Activated CD4-positive, alpha-beta T cell treated with anti-CD3 and anti-CD28 coated beads, Interleukin-2, amount 50 U/mL, for 24 hours (primary cell): ENCODE measurements at regions not wholly inside any gene's neighbourhood (a gene's known extent, or its start where the extent isn't known, plus 50 kb on each side); places are given as distances from the start of the nearest gene placed in this dataset.
"Not testable (repeated sequence)": the region's sequence is repeated elsewhere in the genome, so short reads cannot be mapped to it uniquely, and the experiment has no call there.

Experiments used
- DNase-seq, 2 donors: peaks; one replicate each; pipeline ENCODE4 v3.0.0-alpha.2; 2020; ENCODE audit warnings: low read depth in 1 of 2, low spot score in 1 of 2

DNA sequence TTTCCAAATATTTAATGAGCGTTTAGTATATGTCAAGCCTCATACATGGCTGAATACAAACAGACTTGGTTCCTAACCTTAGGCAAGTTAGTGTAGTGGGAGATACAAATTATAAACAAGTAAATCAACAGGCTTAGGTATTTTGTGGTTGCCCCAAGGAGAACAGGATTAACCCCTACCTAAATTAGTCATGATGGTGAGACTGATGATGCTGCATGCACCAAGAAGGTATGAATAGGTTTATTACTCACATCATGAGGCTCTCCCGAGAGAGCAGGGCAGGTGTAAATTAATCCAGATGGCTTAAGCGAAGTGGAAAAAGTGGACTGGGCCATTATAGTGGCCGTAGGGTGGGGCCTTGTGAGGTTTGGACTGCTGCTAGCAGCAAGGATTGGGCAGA lies 118.1 kb upstream of the GCFC2 start:
- no peak for DNase-seq

DNA sequence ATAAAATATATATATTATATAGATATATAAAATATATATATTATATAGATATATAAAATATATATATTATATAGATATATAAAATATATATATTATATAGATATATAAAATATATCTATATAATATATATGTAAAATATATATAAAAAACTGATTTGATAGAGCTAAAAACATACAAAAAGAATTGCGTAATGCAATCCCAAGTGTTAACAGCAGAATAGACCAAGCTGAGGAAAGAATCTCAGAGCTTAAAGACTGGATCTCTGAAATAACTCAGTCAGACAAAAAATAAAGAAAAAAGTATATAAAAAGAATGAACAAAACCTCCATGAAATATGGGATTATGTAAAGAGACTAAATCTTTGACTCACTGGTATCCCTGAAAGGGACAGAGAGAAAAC lies 112.8 kb upstream of the GCFC2 start:
- not testable (repeated sequence) for DNase-seq

DNA sequence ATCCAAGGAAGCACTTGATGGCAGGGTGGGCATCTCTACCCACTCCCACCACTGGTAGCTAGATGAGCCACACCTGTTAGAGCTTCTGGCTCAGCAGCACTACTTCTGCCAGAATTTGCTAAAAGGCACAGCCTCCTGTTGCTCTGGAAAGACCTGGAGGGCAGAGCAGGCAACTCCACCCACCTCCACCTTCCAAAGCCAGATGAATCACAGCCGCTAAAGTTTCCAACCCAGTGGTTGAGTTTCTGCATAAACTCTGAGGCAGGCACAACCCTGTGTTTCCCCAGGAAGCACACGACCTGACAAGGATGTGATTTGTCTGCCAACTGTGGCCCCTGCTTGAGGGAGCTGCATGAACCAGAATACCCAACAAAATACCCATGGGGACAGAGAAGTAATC lies 111.6 kb upstream of the GCFC2 start:
- DNase-seq: no peak

DNA sequence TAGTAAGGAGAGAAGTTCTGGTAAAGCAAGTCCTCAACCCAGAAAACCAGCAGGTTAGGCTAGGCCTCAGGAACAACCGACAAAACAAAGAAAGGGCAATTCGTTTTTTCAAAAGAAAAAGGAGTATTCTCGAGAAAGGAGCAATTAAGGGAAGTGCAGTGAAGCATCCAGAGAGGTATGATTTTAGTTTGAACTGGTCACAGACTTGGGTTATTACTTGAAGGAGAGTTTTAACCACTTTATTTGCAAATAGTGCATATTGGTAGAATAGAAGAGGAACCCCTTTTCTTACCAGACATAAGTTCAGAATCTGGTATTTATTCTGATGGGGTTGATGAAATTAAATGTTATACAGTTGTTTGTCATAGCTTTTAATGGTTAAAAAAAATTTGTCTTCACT lies 110.0 kb upstream of the GCFC2 start:
- DNase-seq: no peak

DNA sequence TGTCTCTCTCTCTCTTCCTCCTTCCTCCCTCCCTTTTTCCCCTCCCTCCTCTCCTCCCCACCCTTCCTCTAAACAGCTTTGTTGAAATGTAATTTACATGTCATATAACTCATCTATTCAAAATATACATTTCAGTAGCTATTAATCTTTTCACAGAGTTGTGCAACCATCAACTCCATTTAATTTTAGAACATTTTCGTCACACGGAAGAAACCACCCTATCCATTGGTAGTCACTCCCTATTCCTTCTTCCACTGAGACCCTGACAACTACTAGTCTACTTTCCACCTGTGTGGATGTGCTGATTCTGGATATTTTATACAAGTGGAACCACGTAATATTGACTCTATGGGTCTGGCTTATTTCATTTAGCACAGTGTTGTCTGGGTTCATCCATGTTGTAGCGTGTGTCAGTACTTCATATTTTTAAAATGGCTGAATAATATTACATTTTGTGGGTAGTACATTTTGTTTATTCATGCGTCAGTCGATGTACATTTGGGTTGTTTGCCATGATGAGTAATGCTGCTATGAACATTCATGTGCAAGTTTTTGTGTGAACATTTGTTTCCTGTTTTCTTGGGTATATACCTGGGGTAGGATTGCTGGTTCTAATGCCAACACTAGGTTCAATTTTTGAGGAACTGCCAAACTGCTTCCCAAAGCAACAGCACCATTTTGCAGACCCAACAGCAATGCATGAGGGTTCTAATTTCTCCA lies 100.1 kb upstream of the GCFC2 start:
- no peak for DNase-seq

DNA sequence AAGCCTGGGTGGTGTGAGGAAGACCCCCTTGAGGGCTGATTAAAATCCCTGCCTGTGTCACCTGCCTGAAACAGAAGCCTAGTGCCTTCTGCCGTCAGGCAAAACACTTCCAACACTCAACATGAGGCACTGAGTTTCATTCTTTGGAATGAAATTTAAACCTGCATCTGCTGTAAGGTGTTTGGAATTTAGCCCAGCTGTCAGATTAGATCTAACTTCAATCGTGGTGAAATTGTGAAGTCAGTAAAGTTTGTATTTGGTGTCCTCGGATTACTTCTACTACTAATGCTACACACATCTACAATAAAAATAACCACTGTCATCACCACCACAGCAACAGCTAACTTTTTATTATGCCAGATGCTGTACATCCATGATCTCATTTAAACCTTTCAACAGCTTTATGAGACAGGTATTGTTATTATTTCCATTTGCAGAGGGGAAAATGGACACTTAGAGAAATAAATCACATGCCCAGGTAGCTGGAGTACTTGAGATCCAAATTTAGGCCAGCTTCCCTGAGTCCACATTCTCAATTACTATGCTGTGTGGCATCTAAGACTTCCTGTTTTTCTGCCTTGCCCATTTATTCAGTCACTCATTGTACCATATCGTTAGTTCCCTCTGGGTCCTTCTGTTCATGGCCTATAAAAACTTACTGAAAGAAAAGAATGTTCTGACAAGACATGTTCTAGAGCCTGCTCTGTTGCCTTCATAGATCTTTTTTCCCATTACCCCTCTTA lies 98.2 kb upstream of the GCFC2 start:
- DNase-seq: no peak

DNA sequence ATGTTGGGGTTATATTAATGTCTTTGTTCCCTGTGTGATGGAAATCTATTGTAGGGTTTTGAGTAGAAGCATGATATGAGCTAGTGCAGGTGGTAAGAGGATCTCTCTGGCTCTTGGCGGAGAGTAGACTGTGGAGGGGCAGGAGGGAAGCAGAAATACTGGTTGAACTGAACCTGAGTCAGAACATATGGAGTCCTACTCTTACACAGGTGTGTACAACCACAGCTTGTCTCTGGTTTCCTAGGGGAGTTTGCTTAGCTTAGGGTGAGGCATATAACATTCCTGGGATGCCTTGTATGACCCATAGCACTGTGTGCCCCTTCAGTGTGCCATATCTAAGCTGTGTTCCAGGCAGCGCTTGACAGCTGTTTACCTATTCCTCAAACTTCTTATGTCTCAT lies 97.3 kb upstream of the GCFC2 start:
- DNase-seq: no peak

DNA sequence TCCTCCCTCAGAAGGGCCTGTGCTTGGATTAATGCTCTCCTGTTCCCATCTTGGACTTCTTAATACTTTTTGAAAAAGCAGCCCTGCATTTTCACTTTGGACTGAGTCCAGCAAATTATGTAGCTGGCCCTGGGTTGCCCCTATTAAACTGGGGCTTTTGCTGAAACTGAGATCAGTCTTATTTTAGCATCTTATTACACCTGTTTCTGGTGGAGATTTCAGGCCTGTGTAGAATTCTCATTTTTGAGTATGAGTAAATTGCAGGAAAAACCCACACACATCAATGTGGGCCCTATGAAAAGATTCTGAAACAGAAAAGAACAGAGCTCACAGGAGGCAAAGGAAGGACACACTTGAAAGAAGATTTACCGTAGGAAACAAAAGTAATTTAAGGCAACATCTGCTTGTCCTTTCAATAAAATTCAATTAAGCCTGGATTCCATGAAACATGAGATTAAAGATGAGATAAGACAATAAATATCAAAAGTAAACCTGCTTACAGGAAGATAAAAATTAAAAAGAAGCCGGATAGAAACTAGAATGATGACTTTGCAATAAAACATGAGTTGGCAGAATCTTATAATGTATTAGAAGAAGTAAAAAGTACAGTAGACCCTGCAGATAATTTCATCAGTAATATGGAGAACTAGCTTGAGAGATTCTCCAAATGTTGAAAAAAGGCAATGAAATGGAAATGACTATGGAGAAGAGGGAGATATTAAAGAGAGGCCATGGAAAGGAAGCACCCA lies 90.7 kb upstream of the GCFC2 start:
- DNase-seq: no peak

DNA sequence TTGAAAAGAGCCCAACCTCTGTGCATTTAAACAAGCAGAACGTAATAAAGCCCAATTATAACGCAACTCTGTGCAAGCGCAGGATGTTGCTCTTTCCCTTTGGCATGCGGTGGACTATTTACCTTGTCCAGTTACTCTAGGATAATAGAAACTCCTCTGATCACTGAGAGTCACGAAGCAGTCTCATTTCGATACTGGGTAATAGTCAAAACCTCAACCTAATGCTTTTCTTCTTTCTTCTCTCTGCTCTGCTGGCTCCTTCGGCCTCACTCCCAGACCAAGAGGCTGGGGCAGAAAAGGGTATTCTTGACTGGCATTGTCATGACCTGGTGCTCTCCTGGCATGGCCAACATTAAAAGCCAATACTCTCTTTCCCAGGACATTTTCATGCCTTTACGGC lies 89.7 kb upstream of the GCFC2 start:
- DNase-seq: no peak

DNA sequence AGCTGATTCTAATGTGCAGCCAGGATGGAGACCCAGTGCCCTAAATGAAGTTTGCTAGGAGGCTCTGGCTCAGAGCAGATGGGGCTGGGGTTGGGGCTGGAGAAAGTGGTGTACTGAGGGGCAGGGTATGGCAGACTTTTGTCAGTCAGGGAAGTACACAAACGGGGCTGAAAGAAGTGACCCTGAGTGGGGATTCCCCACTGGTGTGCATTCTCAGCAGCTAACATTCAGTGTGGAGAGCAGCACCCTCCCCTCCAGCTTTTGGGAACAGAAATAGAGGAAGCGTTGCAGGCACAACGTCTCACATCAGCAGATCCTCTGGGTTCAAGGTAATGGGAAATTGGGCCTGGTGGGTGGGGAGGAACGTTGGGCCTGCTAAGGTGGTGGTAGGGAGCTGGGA lies 89.1 kb upstream of the GCFC2 start:
- no peak for DNase-seq

DNA sequence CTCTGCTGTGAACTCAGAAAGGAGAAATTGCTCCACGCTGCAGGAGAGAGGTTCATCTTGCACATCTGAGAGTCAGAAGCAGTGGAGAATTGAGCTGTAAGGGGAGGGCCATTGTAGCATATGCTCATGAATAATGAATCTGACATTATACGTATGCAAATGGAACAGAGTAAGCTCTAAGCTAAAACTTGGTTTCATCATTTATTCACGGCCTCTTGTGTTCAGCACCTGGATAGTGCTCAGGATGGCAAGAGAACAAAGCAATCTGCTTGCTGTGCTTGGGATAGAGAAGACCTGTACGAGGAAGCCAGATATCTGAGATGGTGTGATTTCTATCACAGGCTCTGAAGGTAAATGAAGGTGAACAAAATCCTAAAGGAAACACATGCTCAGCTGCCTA lies 87.9 kb upstream of the GCFC2 start:
- DNase-seq: no peak

DNA sequence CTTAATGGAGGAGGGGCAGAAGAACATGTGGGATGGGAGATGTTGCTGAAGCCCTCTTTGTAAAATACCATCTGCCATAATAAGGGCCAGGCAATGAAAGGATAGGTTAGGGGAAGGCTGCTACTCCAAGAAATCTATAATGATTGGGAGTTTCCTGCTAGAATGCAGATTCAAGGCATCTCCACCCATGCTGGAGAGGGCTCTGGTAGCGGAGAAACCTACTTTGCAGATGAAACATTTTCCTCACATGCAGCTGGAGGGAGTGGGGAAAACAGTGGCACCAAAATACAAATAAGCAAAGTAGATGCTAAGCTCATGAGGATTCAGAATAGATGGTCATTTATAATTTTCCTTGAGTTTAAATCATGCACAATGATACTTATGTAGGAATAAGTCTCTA lies 82.3 kb upstream of the GCFC2 start:
- DNase-seq: no peak

DNA sequence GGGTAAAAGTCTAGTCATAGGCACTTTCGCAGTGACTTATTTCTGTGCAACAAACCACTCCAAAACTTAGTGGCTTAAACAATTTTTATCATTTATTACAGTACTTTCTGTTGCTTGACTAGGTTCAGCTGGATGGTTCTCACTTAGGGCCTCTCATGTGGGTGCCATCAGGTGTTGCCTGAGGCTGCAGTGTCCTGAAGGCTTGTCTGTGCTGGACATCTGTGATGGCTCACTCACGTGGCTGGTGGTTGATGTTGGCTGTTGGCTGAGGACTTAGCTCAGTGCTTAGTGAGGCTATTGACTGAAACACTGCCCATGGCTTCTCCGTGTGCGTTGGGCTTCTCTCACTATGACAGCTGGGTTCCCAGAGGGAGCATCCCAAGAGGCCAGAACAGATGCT lies 81.4 kb upstream of the GCFC2 start:
- no peak for DNase-seq

DNA sequence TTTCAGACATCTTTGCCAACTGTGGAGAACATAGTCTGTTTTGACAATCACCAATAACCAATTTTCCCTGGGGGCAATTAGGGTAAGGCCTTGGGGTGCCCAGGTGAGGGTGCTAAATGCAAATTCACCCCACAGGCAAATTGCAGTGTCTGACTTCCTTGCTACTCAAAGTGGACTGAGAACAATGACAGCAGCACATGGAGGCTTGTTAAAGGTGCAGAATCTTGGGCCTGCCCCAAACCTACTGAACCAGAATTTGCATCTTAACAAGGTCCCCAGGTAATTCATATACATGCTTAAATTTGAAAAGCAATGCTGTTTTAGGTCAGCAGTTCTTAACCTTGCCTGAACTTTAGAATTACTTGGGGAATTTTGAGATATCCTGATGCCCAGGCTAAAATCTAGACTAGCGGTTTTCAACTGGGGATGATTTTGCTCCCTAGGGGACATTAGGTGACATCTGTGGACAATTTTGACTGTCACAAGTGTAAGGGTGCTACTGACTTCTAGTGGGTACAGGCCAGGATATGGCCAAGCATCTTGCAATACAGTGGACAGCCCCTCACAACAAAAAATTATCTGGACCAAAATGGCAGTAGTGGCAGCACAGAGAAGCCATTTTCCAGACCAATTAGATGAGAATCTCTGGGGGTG lies 80.2 kb upstream of the GCFC2 start:
- no peak for DNase-seq

DNA sequence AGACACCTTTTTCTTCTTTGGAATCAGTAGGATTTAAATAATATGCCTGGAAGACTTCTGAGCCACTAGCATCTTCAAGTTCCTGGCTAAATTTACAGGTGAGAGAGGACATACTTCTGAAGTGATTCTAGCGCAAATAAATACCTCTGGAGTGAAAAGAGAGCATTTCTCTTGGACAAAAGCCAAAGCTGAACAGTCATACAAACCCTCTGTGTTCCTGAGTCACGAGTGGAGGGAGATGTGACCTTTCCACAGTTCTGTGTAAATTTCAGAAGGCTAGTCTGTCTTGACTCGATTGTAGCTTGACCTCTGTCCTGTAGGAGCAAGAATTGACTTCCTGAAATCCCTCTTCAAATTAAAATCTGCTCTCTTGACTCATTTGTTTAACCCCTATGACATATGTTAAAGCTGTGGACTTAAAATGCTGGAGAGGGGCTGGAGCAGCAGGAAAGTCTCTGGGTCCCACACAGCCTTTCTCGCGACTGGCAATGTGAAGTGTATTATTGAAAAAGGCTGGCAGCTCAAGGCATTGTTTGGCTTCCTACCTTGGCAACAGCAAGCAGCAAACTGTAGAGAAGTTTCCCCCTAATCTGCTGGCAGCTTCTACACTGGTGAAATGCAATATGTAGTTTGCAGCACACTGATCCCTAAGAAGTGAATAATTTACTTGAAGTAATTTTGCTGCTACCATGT lies 79.6 kb upstream of the GCFC2 start:
- no peak for DNase-seq

DNA sequence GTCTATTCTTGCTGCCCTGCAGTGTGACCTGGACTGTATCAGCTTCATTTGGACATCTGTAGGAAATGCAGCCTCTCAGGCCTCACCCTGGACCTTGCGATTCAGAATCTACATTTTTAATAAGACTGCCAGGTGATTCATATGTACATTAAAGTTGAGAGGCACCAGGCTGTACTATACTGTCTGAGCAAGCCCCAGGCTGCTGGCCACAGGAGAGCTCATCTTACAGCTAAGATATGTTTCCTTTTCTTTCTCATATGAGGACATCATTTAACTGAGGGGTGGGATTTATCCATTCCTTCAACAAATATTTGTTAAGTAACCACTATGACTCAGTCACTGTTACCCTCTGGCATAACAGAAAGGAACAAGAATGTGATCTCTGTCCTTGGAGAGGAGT lies 78.2 kb upstream of the GCFC2 start:
- DNase-seq: no peak

DNA sequence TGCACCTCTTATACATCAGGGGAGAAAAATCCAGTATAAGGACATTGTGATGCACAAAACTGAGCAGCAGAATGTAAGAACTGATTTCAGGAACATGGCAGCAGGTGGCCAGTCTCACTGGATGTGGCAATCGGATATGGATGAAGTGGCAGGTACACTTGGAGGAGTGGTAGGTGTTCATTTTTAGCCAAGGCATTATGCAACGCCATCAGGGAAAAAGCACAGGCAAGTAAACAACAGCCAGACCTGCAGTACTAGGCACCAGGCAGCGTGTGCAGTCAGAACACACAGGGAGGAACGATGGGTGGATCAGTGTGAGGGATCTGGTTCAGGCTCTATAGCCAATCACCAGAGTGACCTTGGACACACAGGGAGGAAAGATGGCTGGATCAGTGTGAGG lies 77.4 kb upstream of the GCFC2 start:
- no peak for DNase-seq

DNA sequence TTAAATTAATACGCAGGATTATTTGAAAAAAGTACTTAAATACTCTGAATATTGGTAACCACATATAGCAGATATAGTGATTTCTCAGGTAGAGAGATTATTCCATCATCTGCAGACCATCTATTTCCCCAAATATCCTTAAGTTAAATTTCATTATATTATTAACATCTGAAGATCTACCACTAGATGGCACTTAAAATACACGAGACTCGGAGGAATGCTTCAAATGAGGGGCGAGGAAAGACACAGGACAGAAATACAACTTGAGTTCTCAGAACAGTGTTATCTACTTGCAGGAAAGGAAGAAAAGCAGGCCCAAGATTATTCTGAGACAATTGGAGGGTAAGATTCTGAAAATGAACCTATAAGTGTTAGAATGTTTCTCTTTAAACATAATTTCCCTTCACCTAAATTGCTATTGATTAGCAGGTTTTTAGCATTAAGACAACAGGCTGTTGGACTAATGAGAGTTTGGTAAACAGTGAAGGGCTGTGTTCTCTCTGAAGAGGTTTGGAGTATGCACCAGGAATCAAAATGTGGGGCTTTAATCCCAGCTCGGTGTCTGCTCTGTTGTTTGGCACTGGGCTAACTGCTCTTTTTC lies 76.9 kb upstream of the GCFC2 start:
- no peak for DNase-seq

DNA sequence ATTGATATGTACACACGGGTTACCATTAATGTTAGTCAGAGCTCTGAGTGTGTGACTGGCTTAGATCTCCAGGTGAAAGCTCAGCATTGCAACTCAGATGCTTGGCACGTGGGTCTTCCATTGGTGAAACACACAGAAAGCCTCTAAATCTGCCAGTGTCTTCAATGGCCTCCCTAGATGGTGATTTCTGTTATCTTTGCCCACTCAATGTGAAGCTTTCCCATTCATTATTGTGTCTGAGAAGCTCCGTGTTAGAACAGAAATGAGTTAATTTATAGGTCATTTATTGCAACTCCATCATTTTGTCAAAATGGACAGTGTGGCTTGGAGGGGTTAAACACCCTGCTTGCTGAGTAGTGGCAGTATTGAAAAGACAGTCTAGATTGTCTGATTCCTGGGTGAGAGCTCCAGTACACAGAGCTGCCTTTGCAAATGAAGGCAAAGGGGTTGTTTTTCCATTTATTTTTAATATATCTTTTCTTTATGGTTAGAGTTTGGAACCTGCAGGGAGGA lies 64.7 kb upstream of the GCFC2 start:
- DNase-seq: no peak

DNA sequence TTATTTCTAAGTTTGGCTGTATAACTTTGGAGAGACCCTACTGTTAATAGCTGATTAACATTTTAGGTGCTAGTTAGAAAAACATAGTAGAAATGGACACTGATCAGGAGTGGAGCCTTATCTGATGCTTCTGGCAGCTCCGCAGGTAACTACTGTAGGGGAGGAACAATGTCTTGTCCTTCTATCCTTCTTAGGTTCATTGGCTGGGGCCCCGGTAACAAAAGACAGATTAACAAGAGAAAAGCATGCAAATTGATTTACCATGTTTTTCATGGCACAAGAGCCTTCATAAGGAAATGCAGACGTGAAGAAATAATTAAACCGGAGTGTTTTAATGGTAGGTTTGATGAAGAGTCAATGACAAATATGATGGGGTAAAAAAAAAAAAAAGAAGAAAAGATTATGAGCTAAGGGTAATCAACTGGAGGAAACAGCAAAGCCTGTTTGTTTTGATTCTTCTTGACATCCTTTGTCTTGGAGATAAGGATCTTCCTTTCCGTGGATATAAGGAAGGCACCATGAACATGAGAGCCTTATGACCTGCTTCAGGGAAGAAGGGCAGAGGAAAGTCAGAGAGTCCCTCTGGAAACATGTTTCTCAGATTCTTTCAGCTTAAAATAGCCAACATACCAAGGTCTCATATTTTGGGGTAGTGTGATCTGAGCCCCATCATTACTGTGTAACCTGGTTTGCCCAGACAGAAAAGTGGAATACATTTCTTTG lies 62.4 kb upstream of the GCFC2 start:
- DNase-seq: no peak
